ENCODE measurements at regions not wholly inside any gene's neighbourhood (a gene's known extent, or its start where the extent isn't known, plus 50 kb on each side); places are given as distances from the start of the nearest gene placed in this dataset.

DNA sequence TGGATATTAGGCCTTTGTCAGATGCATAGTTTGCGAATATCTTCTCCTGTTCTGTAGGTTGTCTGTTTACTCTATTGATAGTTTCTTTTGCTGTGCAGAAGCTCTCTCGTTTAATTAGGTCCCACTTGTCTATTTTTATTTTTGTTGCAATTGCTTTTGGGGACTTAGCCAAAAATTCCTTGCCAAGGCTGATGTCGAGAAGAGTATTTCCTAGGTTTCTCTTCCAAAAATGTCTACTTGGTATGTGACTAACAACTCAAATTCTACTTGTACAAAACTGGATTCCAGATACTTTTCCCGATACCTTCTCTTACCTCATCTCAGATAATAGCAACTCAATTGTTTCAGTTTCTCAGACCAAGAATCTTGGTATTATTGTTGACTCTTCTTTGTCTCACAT lies 142.4 kb upstream of the GLRA2 start:
- TF ChIP-seq, protein P1, sequence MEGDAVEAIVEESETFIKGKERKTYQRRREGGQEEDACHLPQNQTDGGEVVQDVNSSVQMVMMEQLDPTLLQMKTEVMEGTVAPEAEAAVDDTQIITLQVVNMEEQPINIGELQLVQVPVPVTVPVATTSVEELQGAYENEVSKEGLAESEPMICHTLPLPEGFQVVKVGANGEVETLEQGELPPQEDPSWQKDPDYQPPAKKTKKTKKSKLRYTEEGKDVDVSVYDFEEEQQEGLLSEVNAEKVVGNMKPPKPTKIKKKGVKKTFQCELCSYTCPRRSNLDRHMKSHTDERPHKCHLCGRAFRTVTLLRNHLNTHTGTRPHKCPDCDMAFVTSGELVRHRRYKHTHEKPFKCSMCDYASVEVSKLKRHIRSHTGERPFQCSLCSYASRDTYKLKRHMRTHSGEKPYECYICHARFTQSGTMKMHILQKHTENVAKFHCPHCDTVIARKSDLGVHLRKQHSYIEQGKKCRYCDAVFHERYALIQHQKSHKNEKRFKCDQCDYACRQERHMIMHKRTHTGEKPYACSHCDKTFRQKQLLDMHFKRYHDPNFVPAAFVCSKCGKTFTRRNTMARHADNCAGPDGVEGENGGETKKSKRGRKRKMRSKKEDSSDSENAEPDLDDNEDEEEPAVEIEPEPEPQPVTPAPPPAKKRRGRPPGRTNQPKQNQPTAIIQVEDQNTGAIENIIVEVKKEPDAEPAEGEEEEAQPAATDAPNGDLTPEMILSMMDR (IDR thresholded peaks at IDR 0.05) = no peak
- Mint-ChIP-seq H3K9me3 (peaks cover 0 to 3% (median 1%) of the 10 kb centered on the region in 7 donors), H3K27me3 (ENCODE audit: low read depth in 3 of 3) (no peaks in the 10 kb centered on the region), H3K4me3 (no peak overlapping the region), H3K36me3 (no peaks in the 10 kb centered on the region), H3K4me1 (no peaks in the 10 kb centered on the region), H3K27ac (no peak overlapping the region)
- H3K79me2 ChIP-seq (ENCODE audit: insufficient read depth, low read length) = no peaks in the 10 kb centered on the region
- no peaks in the 10 kb centered on the region for H4K20me1 ChIP-seq (ENCODE audit: insufficient read depth, low read length)
- H3K9me3 ChIP-seq (replicated peaks in 1 of 2; ENCODE audit: control insufficient read depth in 1 of 2, insufficient read depth in 1 of 2, low read length in 2 of 2) = no peaks in the 10 kb centered on the region
- DNase-seq = no peak
- H3K9ac ChIP-seq (ENCODE audit: insufficient read depth, low read length, poor library complexity, severe bottlenecking) = no peak overlapping the region
- no peak overlapping the region for H3K27ac ChIP-seq (ENCODE audit: low read depth in 1 of 2, low read length in 2 of 2)
- no peaks in the 10 kb centered on the region for H3K27me3 ChIP-seq (ENCODE audit: control insufficient read depth in 2 of 2, insufficient read depth in 2 of 2, low read length in 2 of 2)
- intact Hi-C loops (cut with micrococcal nuclease) = no loop called here
- 100% methylated on average over 1 of the region's 4 CpGs for WGBS (ENCODE audit: insufficient coverage)
- no peak overlapping the region for H2AFZ ChIP-seq (ENCODE audit: insufficient read depth, low read depth, low read length, poor library complexity, severe bottlenecking)
- H3K4me3 ChIP-seq (replicated peaks in 1 of 3; ENCODE audit: low read depth in 2 of 3, low read length in 3 of 3) = no peak overlapping the region
- no peak overlapping the region for H3K4me2 ChIP-seq (replicated peaks; ENCODE audit: extremely low read depth, low read length, poor library complexity, severe bottlenecking)
- H3K4me1 ChIP-seq (ENCODE audit: control insufficient read depth in 1 of 2, insufficient read depth in 2 of 2, low read length in 2 of 2) = no peaks in the 10 kb centered on the region
- H3K36me3 ChIP-seq (replicated peaks in 1 of 2; ENCODE audit: control insufficient read depth in 1 of 2, insufficient read depth in 2 of 2, low read length in 2 of 2) = no peaks in the 10 kb centered on the region

DNA sequence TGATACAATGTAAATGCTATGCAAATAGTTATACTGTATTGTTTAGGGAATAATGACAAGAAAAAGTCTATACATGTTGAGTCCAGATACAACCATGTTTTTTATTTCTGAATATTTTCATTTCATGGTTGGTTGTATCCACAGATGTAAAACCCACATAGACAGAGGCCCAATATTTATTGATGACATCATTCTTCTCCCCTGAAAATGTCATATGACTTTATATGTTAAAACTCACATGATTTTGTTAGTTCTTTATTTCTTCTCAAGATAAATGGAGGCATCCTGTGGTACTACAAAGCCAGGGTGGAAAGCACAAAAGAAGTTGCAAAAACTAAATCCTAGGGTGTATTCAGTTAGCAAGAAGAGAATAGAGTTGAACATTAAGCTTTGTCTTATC lies 149.3 kb upstream of the GLRA2 start:
- Mint-ChIP-seq H3K9me3 (peaks cover 0 to 2% (median 0%) of the 10 kb centered on the region in 7 donors), H3K36me3 (no peaks in the 10 kb centered on the region), H3K27ac (no peak overlapping the region), H3K27me3 (ENCODE audit: low read depth in 3 of 3) (peaks cover 0 to 1% (median 1%) of the 10 kb centered on the region in 3 donors), H3K4me3 (no peak overlapping the region), H3K4me1 (no peaks in the 10 kb centered on the region)
- no peak overlapping the region for H3K9ac ChIP-seq (ENCODE audit: insufficient read depth, low read length, poor library complexity, severe bottlenecking)
- H3K9me3 ChIP-seq (replicated peaks in 1 of 2; ENCODE audit: control insufficient read depth in 1 of 2, insufficient read depth in 1 of 2, low read length in 2 of 2) = no peaks in the 10 kb centered on the region
- H3K4me3 ChIP-seq (replicated peaks in 1 of 3; ENCODE audit: low read depth in 2 of 3, low read length in 3 of 3) = no peak overlapping the region
- no peaks in the 10 kb centered on the region for H4K20me1 ChIP-seq (ENCODE audit: insufficient read depth, low read length)
- H3K79me2 ChIP-seq (ENCODE audit: insufficient read depth, low read length) = no peaks in the 10 kb centered on the region
- TF ChIP-seq, protein P1 (IDR thresholded peaks at IDR 0.05) = no peak
- H3K27ac ChIP-seq (ENCODE audit: low read depth in 1 of 2, low read length in 2 of 2) = no peak overlapping the region
- intact Hi-C loops (cut with micrococcal nuclease) = no loop called here
- H3K4me1 ChIP-seq (ENCODE audit: control insufficient read depth in 1 of 2, insufficient read depth in 2 of 2, low read length in 2 of 2) = no peaks in the 10 kb centered on the region
- H2AFZ ChIP-seq (ENCODE audit: insufficient read depth, low read depth, low read length, poor library complexity, severe bottlenecking) = no peak overlapping the region
- H3K27me3 ChIP-seq (ENCODE audit: control insufficient read depth in 2 of 2, insufficient read depth in 2 of 2, low read length in 2 of 2) = no peaks in the 10 kb centered on the region
- DNase-seq = no peak
- no peak overlapping the region for H3K4me2 ChIP-seq (replicated peaks; ENCODE audit: extremely low read depth, low read length, poor library complexity, severe bottlenecking)
- H3K36me3 ChIP-seq (replicated peaks in 1 of 2; ENCODE audit: control insufficient read depth in 1 of 2, insufficient read depth in 2 of 2, low read length in 2 of 2) = no peaks in the 10 kb centered on the region

All from CD14-positive monocyte (primary cell).